Gastrocnemius medialis (tissue), 4 donors: ENCODE measurements at regions not wholly inside any gene's neighbourhood (a gene's known extent, or its start where the extent isn't known, plus 50 kb on each side); places are given as distances from the start of the nearest gene placed in this dataset.

ENCODE experiments used
- ATAC-seq, 2 donors: fragments of 150-250 bp; one replicate each; pipeline ENCODE4 v1.9.1; 2016
- DNase-seq, 2 donors: peaks; one replicate each; pipeline ENCODE4 v3.0.0-alpha.2; 2019
- H3K27ac ChIP-seq, 4 donors: fragments of 200-600 bp; sonication (generic); 1 replicate in 1 of 4; 2 replicates in 3 of 4; pipeline ENCODE4 v1.5.1; 2016 to 2018; ENCODE audit warnings: mild to moderate bottlenecking in 2 of 4, moderate library complexity in 1 of 4
- H3K27me3 ChIP-seq, 3 donors: fragments of 200-600 bp; sonication (generic) in 2 of 3; 1 replicate in 1 of 3; 2 replicates in 2 of 3; pipeline versions ENCODE4 v1.5.1 to v1.6.0; 2016 to 2019; ENCODE audit warnings: mild to moderate bottlenecking in 1 of 3, moderate library complexity in 1 of 3
- H3K36me3 ChIP-seq, 2 donors: fragments of 200-600 bp; sonication (generic) in 1 of 2; one replicate each; pipeline ENCODE4 v1.5.1; 2017 to 2018
- H3K4me1 ChIP-seq, 2 donors: fragments of 200-600 bp; sonication (generic) in 1 of 2; one replicate each; pipeline ENCODE4 v1.5.1; 2016 to 2017; ENCODE audit warnings: mild to moderate bottlenecking in 2 of 2
- H3K4me3 ChIP-seq, 4 donors: fragments of 200-600 bp; sonication (generic) in 3 of 4; 1 replicate in 1 of 4; 2 replicates in 3 of 4; pipeline ENCODE4 v1.5.1; 2016 to 2019; ENCODE audit warnings: mild to moderate bottlenecking in 2 of 4
- H3K9me3 ChIP-seq, 3 donors: fragments of 200-600 bp; sonication (generic) in 2 of 3; 1 replicate in 1 of 3; 2 replicates in 2 of 3; pipeline ENCODE4 v1.5.1; 2016 to 2019
- CTCF ChIP-seq, 5 experiments: fragments of 450-650 bp in 3 of 5; fragments of 200-600 bp in 2 of 5; sonication (generic) in 2 of 5; IDR thresholded peaks in 4 of 5; conservative IDR thresholded peaks in 1 of 5; 1 replicate in 4 of 5; 2 replicates in 1 of 5; pipeline ENCODE4 v1.5.1; 2016 to 2019; ENCODE audit warnings: antibody characterized with exemption in 5 of 5, mild to moderate bottlenecking in 3 of 5, moderate library complexity in 3 of 5
- POLR2A ChIP-seq, 2 donors: fragments of 450-650 bp; IDR thresholded peaks; one replicate each; pipeline ENCODE4 v1.6.1; 2017; ENCODE audit warnings: antibody characterized with exemption in 2 of 2, mild to moderate bottlenecking in 2 of 2, moderate library complexity in 2 of 2
- in situ Hi-C, 4 donors: fragments of 200-750 bp; cut with MboI; loops; one replicate each; pipeline versions ENCODE4 v1.15.0 to v1.8.0; 2017; ENCODE audit warnings: low sequenced_read_pairs in 4 of 4
- intact Hi-C: fragments of 100-400 bp; cut with DNase I; formaldehyde crosslinking; loops from one replicate; pipeline ENCODE4 v1.15.1; 2023; ENCODE audit warnings: low total_unique reads

DNA sequence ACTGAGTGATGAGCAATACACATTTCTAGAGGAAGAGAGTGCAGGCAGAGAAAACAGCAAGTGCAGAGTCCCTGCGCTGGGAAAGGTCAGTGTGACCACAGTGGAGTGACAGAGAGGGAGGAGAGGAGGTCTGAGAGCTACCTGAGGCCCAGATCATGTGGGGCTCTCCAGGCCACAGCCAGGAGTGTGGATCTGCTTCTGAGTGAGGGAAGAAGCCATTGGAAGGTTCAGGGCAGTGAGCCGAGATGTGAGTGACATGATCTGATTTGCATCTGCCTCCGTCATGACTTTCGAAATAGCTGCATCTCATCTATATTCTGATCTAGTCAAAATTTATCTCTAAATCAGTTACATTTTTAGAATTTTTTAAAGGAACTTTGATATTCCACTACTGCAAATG lies 367.1 kb downstream of the PREX1 start:
- H3K27ac ChIP-seq: no peak overlapping the region
- no peak for TF ChIP-seq POLR2A (IDR thresholded peaks at IDR 0.05)
- TF ChIP-seq CTCF (IDR thresholded peaks at IDR 0.05 in 4 of 5, conservative IDR thresholded peaks at IDR 0.05 in 1 of 5): no peak
- ATAC-seq (no peak), DNase-seq (no peak)
- H3K4me3 ChIP-seq: no peak overlapping the region
- H3K9me3 ChIP-seq: no peaks in the 10 kb centered on the region
- H3K27me3 ChIP-seq: peaks cover 0 to 9% (median 3%) of the 10 kb centered on the region in 3 donors
- in situ Hi-C loops: no loop called here
- H3K4me1 ChIP-seq: no peaks in the 10 kb centered on the region
- intact Hi-C loops: no loop called here
- H3K36me3 ChIP-seq: no peaks in the 10 kb centered on the region

GRCh38 chr20:48459722-48460395 lies 367.9 kb downstream of the PREX1 start:
- intact Hi-C loops (no loop called here), in situ Hi-C loops (no loop called here)
- no peaks in the 10 kb centered on the region for H3K36me3 ChIP-seq
- no peaks in the 10 kb centered on the region for H3K9me3 ChIP-seq
- DNase-seq (no peak), ATAC-seq (no peak)
- H3K4me1 ChIP-seq: no peaks in the 10 kb centered on the region
- H3K27me3 ChIP-seq: peaks cover under 1 to 6% (median 5%) of the 10 kb centered on the region in 3 donors
- no peak overlapping the region for H3K4me3 ChIP-seq
- TF ChIP-seq CTCF (IDR thresholded peaks at IDR 0.05 in 4 of 5, conservative IDR thresholded peaks at IDR 0.05 in 1 of 5): no peak
- TF ChIP-seq POLR2A (IDR thresholded peaks at IDR 0.05): no peak
- H3K27ac ChIP-seq: no peak overlapping the region

- ATAC-seq (no peak), DNase-seq (no peak)
- Histone ChIP-seq H3K27me3 (peaks cover 0 to 9% (median 7%) of the 10 kb centered on the region in 3 donors), H3K4me3 (no peak overlapping the region), H3K9me3 (no peaks in the 10 kb centered on the region), H3K4me1 (no peaks in the 10 kb centered on the region), H3K27ac (no peak overlapping the region), H3K36me3 (no peaks in the 10 kb centered on the region)
- TF ChIP-seq POLR2A (IDR thresholded peaks at IDR 0.05) (no peak), CTCF (IDR thresholded peaks at IDR 0.05 in 4 of 5, conservative IDR thresholded peaks at IDR 0.05 in 1 of 5) (no peak)
- in situ Hi-C loops: no loop called here
- intact Hi-C loops: no loop called here
These were observed 369.0 kb downstream of the PREX1 start for GRCh38 chr20:48458601-48459385.

- Histone ChIP-seq H3K36me3 (no peaks in the 10 kb centered on the region), H3K4me1 (no peaks in the 10 kb centered on the region), H3K27me3 (peaks cover 0 to 9% (median 7%) of the 10 kb centered on the region in 3 donors), H3K4me3 (no peak overlapping the region), H3K27ac (no peak overlapping the region), H3K9me3 (no peaks in the 10 kb centered on the region)
- no peak for TF ChIP-seq POLR2A (IDR thresholded peaks at IDR 0.05)
- no peak for TF ChIP-seq CTCF (IDR thresholded peaks at IDR 0.05 in 4 of 5, conservative IDR thresholded peaks at IDR 0.05 in 1 of 5)
- in situ Hi-C loops: no loop called here
- no peak for ATAC-seq
- no peak for DNase-seq
- intact Hi-C loops: no loop called here
These were observed 369.8 kb downstream of the PREX1 start for GRCh38 chr20:48458003-48458377.
